NCI-H1930 (cell line): ENCODE measurements at regions not wholly inside any gene's neighbourhood (a gene's known extent, or its start where the extent isn't known, plus 50 kb on each side); places are given as distances from the start of the nearest gene placed in this dataset.
"Not testable (repeated sequence)": the region's sequence is repeated elsewhere in the genome, so short reads cannot be mapped to it uniquely, and the experiment has no call there.

ENCODE experiments used
- DNase-seq, 2 experiments: peaks; one replicate each; lab custom pipeline; 2025; lab: John Stamatoyannopoulos, UW

GRCh38 chr9:96131825-96132224 lies 170.2 kb downstream of the HSD17B3 start:
- DNase-seq = no peak

DNA sequence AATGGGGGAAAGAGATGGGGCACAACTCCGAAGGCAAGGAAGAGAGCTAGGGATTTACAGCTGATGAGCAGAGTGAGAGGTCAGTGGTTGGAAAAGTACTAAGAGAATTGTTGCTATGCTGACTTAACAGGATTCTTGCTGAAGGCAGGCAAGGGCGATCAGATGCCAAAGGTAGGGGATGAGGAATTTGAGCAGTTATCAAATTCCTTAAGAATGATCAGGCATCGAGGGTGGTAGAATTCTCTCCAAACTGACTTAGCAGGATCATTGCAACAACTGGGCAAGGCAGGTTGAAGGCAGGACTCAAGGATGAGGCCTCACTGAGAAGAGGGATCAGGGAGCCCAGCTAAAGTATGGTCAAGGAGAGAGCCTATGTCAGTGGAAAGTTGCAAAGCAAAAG lies 171.0 kb downstream of the HSD17B3 start:
- no peak for DNase-seq

- DNase-seq = peak; percentile 37 to 41
Measured at GRCh38 chr9:96129747-96130146, 172.2 kb downstream of the HSD17B3 start.

DNA sequence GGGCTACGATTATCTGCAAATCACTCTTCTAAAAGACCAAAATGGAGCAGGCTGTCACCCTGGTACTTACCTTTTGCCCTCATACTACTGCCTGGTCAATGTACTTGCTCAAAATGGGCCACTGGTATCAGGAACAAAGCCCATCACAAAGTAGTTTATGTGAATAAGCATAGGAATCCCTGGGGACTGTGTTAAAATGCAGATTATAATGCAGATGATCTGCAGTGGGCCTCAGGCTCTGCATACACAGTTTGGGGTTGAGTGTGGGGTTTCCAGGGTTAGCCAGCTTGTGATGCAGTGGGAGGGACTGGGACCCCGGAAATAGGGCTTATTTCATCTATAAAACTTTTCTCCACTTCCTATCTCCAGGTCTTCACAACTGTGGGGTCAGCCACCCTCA lies 173.1 kb downstream of the HSD17B3 start:
- DNase-seq = no peak

- no peak for DNase-seq
Measured at GRCh38 chr9:96126321-96126881, 175.6 kb downstream of the HSD17B3 start.

GRCh38 chr9:96125624-96126023 lies 176.4 kb downstream of the HSD17B3 start:
- DNase-seq = no peak

- DNase-seq = no peak
Measured at GRCh38 chr9:96122751-96123150, 179.2 kb downstream of the HSD17B3 start.

GRCh38 chr9:96122282-96122681 lies 179.7 kb downstream of the HSD17B3 start:
- DNase-seq = no peak

- DNase-seq = no peak
Measured at GRCh38 chr9:96121136-96121535, 180.8 kb downstream of the HSD17B3 start.

GRCh38 chr9:96117398-96118080 lies 184.4 kb downstream of the HSD17B3 start:
- no peak for DNase-seq

DNA sequence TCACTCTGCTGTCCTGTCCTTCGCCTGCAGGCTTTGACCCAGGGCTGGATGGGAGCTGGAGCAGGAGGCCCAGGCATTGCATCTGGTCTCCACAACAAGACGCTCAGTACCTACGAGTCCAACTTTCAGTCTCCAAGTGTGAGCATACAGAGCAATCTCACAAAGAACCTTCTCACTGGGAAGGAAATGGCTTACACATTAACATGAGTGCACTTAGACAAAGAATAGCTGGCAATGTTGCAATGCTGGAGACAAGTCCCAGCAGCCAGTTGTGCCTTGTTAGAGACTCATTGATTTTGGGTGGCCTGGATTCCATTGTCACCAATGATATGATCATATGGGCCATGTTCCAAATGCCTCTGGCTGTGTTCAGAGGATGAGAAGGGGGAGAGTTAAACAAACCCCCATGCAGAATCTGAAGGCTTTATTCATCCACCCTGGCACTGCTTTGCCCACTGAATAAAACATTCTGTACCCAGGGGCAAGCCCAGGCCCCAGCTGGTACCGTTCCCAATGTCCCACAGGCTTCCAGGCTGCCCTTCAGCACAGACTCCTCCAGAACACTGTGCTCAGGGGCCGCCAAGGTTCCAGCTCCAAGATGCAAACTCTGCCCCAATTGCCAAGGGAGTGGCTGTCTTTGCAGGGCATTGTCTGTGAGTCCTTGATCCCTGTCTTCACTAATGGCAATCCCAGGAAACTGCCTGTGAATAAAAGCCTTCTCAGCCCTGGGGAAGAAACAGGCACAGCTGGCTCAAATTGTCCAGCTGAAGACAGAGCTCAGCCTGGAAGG lies 185.5 kb downstream of the HSD17B3 start:
- DNase-seq = no peak

DNA sequence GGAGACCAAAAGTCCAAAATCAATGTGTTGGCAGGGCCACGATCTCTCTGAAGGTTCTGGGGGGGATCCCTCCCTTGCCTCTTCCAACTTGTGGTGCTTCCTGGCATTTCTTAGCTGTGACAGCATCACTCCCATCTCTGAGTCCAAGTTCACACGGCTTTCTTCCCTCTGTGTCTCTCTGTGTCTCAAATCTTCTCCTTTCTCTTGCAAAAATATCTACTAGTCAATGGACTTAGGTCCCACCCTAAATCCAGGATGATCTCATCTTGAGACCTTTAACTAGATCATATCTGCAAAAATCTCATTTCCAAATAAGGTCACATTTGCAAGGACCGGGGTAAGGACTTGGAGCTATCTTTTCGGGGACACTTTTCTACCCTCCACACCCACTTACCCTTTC lies 186.1 kb downstream of the HSD17B3 start:
- DNase-seq = no peak

DNA sequence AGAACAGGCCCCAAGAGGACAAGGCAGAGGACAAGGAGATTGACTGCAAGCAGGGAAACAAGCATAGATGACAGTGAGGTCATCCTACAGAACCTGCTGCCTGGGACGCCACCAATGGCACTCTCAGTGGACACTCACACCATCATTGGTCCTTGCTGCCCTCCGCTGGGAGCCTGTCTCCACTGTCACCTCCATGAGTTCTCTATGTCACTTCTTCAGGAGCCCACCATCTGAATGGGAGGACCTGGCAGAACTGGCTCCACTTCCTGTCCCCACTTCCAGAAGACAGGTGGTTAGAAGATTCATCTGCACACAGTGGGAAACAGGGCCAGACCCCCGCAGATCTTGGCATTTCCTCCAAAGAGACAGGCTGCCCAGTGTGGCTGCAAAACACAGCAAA lies 188.9 kb downstream of the HSD17B3 start:
- DNase-seq = no peak

DNA sequence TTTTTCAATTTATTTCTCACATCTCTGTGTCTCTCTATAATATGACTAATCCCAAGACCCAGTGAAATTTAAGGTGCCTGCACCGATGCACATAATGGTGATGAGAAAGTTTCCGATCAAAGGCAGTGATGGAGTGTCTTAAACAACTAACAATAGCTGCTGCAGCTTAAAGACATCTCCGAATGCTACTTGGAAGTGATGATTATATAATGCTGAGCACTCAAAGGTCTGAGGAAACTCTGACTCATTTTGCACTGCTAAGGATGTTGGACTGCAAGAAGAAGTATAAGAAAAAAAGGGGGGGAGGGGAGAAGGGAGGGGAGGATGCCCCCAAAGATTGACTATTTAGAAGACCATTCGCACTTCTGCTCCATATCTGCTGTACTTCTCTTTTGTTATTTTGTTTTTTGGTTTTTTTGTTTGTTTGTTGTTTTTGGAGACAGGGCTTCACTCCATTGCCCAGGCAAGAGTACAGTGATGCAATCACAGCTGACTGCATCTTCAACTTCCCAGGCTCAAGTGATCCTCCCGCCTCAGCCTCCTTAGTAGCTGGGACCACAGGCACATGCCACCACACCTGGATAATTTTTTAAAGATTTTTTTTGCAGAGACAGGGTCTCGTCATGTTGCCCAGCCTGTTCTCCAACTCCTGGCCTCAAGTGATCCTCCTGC lies 192.2 kb downstream of the HSD17B3 start:
- DNase-seq = no peak

GRCh38 chr9:96108691-96109380 lies 193.1 kb downstream of the HSD17B3 start:
- no peak for DNase-seq

DNA sequence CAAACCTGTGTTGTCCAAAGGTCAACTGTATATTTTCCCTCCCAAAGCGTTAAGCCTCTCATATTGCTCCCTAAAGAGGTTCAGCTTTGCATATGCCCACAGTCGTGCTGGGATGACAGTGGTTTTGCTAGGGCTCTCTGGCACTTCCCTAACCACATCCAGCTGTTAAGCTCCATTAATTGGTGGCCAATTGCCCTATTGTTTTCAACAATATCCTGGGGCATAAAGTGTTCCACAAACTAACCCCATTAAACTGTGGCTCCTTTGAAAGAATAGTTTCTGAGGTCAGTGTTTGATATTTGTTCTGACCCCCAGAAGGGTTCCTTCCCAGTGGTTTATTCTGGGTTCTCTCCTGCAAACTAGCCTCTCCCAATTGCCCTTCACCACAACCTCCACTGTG lies 194.5 kb downstream of the HSD17B3 start:
- DNase-seq = no peak

DNA sequence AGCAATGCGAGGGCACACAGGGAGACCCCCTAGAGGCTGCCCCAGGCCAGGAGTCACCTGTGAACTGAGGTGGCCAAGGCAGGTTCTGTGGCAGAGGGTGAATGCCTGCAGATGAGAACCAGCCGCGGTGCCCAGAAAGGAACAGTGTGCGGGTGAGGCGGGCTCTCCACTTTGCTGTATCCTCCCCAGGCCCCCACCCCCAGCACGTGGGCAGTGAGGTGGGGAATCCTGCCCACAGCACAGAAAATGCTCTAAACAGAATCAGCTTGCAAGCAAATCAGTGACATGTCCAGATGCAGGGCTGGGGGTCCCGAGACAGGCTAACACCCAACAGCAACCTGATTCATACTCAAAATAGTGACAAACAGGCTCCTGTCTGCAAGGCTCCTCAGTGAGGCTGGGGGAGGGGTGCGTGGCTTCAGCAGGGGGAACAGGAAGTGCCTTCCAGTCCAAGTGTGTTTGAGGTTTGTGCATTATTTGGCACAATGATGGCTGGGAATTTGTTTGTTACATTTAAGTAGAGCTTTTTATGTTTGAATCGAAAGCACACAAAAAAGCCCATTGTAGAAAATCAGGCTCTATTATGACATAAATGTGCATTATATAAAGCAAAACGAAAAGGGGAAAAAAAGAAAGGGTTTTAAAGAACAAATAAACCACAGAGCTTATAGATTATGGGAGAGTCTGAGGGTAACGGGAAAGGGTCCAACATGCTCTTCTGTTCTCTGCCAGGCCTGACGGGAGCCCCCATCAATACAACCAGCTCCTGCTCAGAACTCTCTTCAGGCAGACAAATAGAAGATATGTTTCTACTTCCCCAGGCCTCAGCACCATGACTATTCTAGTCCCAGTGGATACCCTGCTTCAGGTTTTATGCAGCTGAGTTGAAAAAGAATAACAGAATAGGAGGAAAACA lies 201.3 kb downstream of the HSD17B3 start:
- no peak for DNase-seq

DNA sequence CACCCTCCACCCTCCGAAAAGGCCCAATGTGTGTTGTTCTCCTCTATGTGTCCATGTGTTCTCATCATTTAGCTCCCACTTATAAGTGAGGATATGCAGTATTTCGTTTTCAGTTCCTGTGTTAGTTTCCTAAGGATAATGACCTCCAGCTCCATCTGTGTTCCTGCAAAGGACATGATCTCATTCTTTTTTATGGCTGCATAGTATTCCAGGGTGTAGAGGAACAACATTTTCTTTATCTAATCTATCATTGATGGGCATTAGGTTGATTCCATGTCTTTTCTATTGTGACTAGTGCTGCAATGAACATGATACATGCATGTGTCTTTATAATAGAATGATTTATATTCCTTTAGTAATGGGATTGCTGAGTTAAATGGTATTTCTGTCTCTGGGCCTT lies 211.3 kb downstream of the HSD17B3 start:
- DNase-seq = not testable (repeated sequence)

GRCh38 chr9:96089452-96090085 lies 212.4 kb downstream of the HSD17B3 start:
- DNase-seq = no peak

- DNase-seq = no peak
Measured at GRCh38 chr9:96088510-96088909, 213.0 kb downstream of the ERCC6L2 start.
